Fibroblast of villous mesenchyme (primary cell): ENCODE measurements at regions not wholly inside any gene's neighbourhood (a gene's known extent, or its start where the extent isn't known, plus 50 kb on each side); places are given as distances from the start of the nearest gene placed in this dataset.
"Not testable (repeated sequence)": the region's sequence is repeated elsewhere in the genome, so short reads cannot be mapped to it uniquely, and the experiment has no call there.

Source experiments
- DNase-seq: peaks from one replicate; pipeline ENCODE4 v3.0.0-alpha.2; 2010; ENCODE audit warnings: low read depth
- H3K4me3 ChIP-seq: 2 replicates; pipeline ENCODE4 v1.5.1; 2011; ENCODE audit warnings: low read depth, mild to moderate bottlenecking, low read length
- TF ChIP-seq, protein P1 (sequence below): IDR thresholded peaks from 2 replicates; pipeline ENCODE4 v1.5.1; 2012; ENCODE audit warnings: low read depth, mild to moderate bottlenecking, low read length; ENCODE audit not compliant: insufficient read depth

GRCh38 chr11:11206484-11206883 lies 146.6 kb downstream of the CSNK2A3 start:
- no peak overlapping the region for H3K4me3 ChIP-seq
- DNase-seq: no peak
- TF ChIP-seq, protein P1, sequence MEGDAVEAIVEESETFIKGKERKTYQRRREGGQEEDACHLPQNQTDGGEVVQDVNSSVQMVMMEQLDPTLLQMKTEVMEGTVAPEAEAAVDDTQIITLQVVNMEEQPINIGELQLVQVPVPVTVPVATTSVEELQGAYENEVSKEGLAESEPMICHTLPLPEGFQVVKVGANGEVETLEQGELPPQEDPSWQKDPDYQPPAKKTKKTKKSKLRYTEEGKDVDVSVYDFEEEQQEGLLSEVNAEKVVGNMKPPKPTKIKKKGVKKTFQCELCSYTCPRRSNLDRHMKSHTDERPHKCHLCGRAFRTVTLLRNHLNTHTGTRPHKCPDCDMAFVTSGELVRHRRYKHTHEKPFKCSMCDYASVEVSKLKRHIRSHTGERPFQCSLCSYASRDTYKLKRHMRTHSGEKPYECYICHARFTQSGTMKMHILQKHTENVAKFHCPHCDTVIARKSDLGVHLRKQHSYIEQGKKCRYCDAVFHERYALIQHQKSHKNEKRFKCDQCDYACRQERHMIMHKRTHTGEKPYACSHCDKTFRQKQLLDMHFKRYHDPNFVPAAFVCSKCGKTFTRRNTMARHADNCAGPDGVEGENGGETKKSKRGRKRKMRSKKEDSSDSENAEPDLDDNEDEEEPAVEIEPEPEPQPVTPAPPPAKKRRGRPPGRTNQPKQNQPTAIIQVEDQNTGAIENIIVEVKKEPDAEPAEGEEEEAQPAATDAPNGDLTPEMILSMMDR: no peak

DNA sequence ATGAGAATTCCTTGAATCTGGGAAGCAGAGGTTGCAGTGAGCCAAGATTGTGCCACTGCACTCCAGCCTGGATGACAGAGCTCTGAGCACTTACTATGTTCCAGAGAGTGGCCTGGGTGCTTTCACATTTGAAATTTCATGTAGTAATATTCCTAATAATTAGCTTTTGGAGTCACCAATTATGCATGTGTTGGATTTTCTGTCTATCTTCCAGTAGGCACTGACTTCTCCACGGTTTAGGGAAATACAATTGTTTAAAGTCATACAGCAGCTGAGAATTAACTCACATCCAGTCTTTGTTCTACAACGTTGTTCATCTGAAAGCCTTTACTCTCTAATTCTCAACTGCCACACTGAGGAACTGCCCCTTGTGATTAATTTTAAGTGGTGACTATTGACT lies 150.2 kb downstream of the CSNK2A3 start:
- TF ChIP-seq, protein P1: no peak
- H3K4me3 ChIP-seq: no peak overlapping the region
- no peak for DNase-seq

DNA sequence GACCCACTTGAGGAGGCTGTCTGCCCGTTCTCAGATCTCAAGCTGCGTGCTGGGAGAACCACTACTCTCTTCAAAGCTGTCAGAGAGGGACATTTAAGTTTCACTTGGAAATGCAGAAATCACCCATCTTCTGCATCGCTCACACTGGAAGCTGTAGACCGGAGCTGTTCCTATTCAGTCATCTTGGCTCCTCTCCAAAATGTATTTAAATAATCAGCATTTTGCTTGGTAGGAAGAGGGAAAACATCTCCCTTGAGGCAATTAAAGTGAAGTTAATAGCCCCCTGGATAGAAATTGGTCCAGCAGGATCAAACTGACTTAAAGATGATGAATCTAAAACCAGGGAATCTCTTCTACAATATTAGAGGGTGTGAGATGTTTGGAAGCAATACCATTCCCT lies 151.7 kb downstream of the CSNK2A3 start:
- not testable (repeated sequence) for H3K4me3 ChIP-seq, DNase-seq

- TF ChIP-seq, protein P1: no peak
- H3K4me3 ChIP-seq: no peak overlapping the region
- no peak for DNase-seq
Observed at GRCh38 chr11:11192541-11192940, 160.5 kb downstream of the CSNK2A3 start.

DNA sequence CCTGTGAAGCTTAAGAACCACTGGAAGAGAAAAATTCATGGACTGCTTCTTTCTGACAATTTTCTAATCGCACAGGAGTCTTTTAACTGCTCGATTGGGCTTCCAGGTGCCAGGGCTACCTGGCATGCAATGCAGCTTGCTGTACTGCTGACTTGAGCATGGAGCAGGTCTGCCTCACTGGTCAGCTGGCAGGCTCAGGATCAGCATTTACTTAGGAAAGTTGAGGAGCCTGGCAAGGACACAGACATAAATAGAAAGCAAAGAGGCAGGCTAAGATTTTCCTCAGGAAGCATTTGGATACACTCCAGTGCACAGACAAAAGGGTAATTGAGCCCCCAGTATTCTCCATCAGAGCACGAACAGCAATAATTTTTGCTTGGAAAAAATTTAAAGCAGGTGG lies 163.5 kb downstream of the CSNK2A3 start:
- H3K4me3 ChIP-seq: no peak overlapping the region
- TF ChIP-seq, protein P1: no peak
- no peak for DNase-seq

- DNase-seq: no peak
- TF ChIP-seq, protein P1: no peak
- H3K4me3 ChIP-seq: no peak overlapping the region
Observed at GRCh38 chr11:11186249-11186648, 166.8 kb downstream of the CSNK2A3 start.

- no peak for DNase-seq
- TF ChIP-seq, protein P1: no peak
- H3K4me3 ChIP-seq: no peak overlapping the region
Observed at GRCh38 chr11:11182261-11182660, 170.8 kb downstream of the CSNK2A3 start.
